Neural progenitor cell (in vitro differentiated cells): ENCODE measurements at regions not wholly inside any gene's neighbourhood (a gene's known extent, or its start where the extent isn't known, plus 50 kb on each side); places are given as distances from the start of the nearest gene placed in this dataset.

Experiments
- EZH2 ChIP-seq: fragments of 200-600 bp; sonication (generic); IDR thresholded peaks from 2 replicates; pipeline ENCODE4 v1.6.1; 2017; ENCODE audit warnings: antibody characterized with exemption, mild to moderate bottlenecking, moderate library complexity
- EZH2phosphoT487 ChIP-seq: fragments of 200-600 bp; sonication (generic); IDR thresholded peaks from 2 replicates; pipeline ENCODE4 v1.6.1; 2017; ENCODE audit warnings: antibody characterized with exemption
- TF ChIP-seq, protein P1 (sequence below): fragments of 200-600 bp; sonication (generic); IDR thresholded peaks from 2 replicates; pipeline ENCODE4 v1.5.1; 2017; ENCODE audit warnings: antibody characterized with exemption, mild to moderate bottlenecking

DNA sequence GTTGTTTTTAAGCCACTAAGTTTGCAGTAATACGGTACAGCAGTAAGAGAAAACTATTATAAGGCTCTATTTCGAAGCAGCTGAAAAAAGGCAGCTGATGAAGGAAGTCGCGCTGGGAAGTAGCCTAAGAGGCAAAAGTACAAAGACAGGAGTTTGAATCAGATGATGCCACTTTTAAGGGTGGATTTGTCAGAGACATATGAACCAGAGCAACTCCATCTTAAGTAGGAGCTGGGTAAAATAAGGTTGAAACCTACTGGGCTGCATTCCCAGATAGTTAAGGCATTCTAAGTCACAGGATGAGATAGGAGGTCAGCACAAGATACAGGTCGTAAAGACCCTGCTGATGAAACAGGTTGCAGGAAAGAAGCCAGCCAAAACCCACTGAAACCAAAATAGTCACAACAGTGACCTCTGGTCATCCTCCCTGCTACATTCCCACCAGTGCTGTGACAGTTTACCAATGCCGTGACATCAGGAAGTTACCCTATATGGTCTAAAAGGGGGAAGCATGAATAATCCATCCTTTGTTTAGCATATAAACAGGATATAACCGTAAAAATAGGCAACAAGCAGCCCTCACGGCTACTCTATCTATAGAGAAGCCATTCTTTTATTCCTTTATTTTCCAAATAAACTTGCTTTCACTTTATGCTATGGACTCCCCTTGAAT, 91.8 kb upstream of the PRSS3 start:
- TF ChIP-seq, protein P1, sequence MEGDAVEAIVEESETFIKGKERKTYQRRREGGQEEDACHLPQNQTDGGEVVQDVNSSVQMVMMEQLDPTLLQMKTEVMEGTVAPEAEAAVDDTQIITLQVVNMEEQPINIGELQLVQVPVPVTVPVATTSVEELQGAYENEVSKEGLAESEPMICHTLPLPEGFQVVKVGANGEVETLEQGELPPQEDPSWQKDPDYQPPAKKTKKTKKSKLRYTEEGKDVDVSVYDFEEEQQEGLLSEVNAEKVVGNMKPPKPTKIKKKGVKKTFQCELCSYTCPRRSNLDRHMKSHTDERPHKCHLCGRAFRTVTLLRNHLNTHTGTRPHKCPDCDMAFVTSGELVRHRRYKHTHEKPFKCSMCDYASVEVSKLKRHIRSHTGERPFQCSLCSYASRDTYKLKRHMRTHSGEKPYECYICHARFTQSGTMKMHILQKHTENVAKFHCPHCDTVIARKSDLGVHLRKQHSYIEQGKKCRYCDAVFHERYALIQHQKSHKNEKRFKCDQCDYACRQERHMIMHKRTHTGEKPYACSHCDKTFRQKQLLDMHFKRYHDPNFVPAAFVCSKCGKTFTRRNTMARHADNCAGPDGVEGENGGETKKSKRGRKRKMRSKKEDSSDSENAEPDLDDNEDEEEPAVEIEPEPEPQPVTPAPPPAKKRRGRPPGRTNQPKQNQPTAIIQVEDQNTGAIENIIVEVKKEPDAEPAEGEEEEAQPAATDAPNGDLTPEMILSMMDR = no peak
- TF ChIP-seq EZH2 (no peak), EZH2phosphoT487 (no peak)
